ENCODE measurements at regions not wholly inside any gene's neighbourhood (a gene's known extent, or its start where the extent isn't known, plus 50 kb on each side); places are given as distances from the start of the nearest gene placed in this dataset.

- Histone ChIP-seq H3K9me3 (no peaks in the 10 kb centered on the region), H3K27me3 (no peaks in the 10 kb centered on the region), H3K4me1 (peaks cover 16 to 38% of the 10 kb centered on the region in 2 donors), H3K4me3 (no peak overlapping the region), H3K36me3 (no peaks in the 10 kb centered on the region), H3K27ac (peak overlapping the region; percentile 37 to 81)
- TF ChIP-seq, protein P1, sequence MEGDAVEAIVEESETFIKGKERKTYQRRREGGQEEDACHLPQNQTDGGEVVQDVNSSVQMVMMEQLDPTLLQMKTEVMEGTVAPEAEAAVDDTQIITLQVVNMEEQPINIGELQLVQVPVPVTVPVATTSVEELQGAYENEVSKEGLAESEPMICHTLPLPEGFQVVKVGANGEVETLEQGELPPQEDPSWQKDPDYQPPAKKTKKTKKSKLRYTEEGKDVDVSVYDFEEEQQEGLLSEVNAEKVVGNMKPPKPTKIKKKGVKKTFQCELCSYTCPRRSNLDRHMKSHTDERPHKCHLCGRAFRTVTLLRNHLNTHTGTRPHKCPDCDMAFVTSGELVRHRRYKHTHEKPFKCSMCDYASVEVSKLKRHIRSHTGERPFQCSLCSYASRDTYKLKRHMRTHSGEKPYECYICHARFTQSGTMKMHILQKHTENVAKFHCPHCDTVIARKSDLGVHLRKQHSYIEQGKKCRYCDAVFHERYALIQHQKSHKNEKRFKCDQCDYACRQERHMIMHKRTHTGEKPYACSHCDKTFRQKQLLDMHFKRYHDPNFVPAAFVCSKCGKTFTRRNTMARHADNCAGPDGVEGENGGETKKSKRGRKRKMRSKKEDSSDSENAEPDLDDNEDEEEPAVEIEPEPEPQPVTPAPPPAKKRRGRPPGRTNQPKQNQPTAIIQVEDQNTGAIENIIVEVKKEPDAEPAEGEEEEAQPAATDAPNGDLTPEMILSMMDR (IDR thresholded peaks at IDR 0.05) = no peak
- DNase-seq = peak in 2 of 4 donors; percentile 71 to 88
- intact Hi-C loops (cut with DNase I) = no loop called here
- ATAC-seq = peak; percentile 92
These were observed 145.6 kb downstream of the PFKFB3 start for GRCh38 chr10:6348096-6348874.

DNA sequence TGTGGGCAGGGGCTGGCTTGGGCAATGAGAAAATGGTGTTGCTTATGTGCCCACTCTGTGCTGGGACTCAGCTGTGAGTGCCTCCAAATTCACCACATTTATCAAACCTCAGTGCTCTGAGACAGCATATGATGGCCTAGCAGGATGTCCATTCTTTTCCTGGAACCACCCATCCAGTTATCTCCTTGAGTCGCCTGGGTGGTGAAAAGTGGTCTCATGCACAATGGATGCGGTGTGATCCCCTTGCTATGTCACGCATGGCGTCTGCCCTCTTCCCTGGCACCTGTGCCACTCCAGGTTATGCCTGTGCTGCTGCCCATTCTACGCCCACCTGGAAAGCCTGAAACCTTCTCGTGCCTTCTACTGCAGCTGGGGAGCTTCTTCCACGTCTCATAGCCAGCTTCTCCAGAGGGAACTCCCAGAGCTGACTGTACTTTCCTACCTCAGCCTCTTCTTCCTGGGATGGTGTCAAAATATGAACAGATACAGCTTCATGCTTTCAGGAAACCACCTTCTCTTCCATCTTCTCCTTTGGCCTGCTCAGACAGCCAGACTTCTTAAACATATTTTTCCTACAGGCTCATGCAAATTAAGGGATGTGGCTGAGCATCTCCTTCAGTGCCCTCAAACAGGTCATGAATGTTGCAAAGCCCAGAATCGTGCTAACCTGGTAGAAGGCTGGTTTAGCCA lies 147.3 kb downstream of the PFKFB3 start:
- Histone ChIP-seq H3K4me1 (peaks cover 16 to 38% of the 10 kb centered on the region in 2 donors), H3K27ac (no peak overlapping the region), H3K9me3 (no peaks in the 10 kb centered on the region), H3K27me3 (no peaks in the 10 kb centered on the region), H3K36me3 (no peaks in the 10 kb centered on the region), H3K4me3 (no peak overlapping the region)
- DNase-seq (no peak), ATAC-seq (no peak)
- intact Hi-C loops (cut with DNase I) = no loop called here
- TF ChIP-seq, protein P1 (IDR thresholded peaks at IDR 0.05) = no peak

GRCh38 chr10:6350609-6351008 lies 147.9 kb downstream of the PFKFB3 start:
- DNase-seq (no peak), ATAC-seq (no peak)
- no peak overlapping the region for H3K4me3 ChIP-seq
- intact Hi-C loops (cut with DNase I) = no loop called here
- H3K9me3 ChIP-seq = no peaks in the 10 kb centered on the region
- no peak overlapping the region for H3K27ac ChIP-seq
- H3K4me1 ChIP-seq = peaks cover 16 to 38% of the 10 kb centered on the region in 2 donors
- H3K36me3 ChIP-seq = no peaks in the 10 kb centered on the region
- TF ChIP-seq, protein P1 (IDR thresholded peaks at IDR 0.05) = no peak
- no peaks in the 10 kb centered on the region for H3K27me3 ChIP-seq

DNA sequence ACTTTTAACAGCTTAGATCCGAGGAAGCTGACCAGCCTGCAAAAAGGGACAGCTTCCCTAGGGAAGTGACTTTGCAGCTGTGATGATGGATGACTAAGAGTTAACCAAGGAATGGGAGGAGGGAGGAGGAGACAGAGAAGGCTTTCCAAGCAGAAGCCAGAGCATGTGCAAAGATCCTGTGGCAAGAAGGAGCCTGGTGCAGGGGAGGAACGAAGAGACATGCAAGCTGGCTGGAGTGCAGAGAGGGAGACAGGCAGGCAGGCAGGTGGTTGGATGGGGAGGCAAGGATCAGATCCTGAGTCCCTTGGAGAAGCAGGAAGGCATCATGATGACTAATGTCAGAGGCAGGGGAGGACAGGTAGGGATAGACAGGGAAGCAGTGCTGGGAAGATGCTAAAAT lies 148.8 kb downstream of the PFKFB3 start:
- intact Hi-C loops (cut with DNase I) = no loop called here
- H3K9me3 ChIP-seq = peaks cover 0 to 7% of the 10 kb centered on the region in 2 donors
- ATAC-seq = no peak
- no peak for DNase-seq
- H3K36me3 ChIP-seq = no peaks in the 10 kb centered on the region
- no peak overlapping the region for H3K4me3 ChIP-seq
- TF ChIP-seq, protein P1 (IDR thresholded peaks at IDR 0.05) = no peak
- H3K27me3 ChIP-seq = no peaks in the 10 kb centered on the region
- peaks cover 16 to 36% of the 10 kb centered on the region in 2 donors for H3K4me1 ChIP-seq
- H3K27ac ChIP-seq = peak overlapping the region in 1 of 2 donors; percentile 29

DNA sequence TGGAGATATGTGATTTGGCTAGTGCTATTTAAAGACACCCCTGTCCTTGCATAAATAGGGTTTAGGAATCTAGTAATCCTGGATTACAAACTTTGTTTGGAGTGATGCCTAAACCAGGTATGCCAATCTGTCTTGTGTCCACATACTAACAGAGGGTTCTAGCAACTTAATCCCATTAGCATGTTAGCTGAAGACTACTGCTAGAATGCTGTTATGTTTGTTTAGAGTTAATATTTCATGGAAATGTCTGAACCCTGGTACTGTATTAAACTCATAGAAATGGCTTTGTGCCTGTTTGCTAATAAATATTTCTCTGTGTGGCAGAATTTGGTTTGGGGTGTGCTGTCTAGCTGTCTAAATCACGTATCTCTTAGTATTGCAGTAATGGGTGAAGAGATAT lies 150.8 kb downstream of the PFKFB3 start:
- H3K27me3 ChIP-seq = no peaks in the 10 kb centered on the region
- no peak overlapping the region for H3K4me3 ChIP-seq
- TF ChIP-seq, protein P1 (IDR thresholded peaks at IDR 0.05) = no peak
- no peak overlapping the region for H3K27ac ChIP-seq
- DNase-seq (no peak), ATAC-seq (peak; percentile 43)
- peaks cover 0 to 14% of the 10 kb centered on the region in 2 donors for H3K9me3 ChIP-seq
- intact Hi-C loops (cut with DNase I) = no loop called here
- peaks cover under 1 to 16% of the 10 kb centered on the region in 2 donors for H3K4me1 ChIP-seq
- H3K36me3 ChIP-seq = no peaks in the 10 kb centered on the region

All from left lung (tissue), 4 donors.